HepG2 (cell line): ENCODE measurements at regions not wholly inside any gene's neighbourhood (a gene's known extent, or its start where the extent isn't known, plus 50 kb on each side); places are given as distances from the start of the nearest gene placed in this dataset.

ENCODE experiments used
- ATAC-seq: fragments of 200-7000 bp; cut with Tn5 transposase; 3 replicates; pipeline ENCODE4 v1.9.1; 2020; ENCODE audit warnings: mild to moderate bottlenecking, moderate library complexity
- BruUV-seq: library from RNA; stranded (reverse); fragments of 400-500 nt; replicated peaks from 2 replicates; lab custom pipeline; 2021; lab: Mats Ljungman, UMichigan
- CTCF ChIA-PET: fragments of 300-600 bp; formaldehyde crosslinking; extraction: SDS; loops from one replicate; lab custom pipeline; 2021; ENCODE audit warnings: low total read pairs, inconsistent platforms, low intra/inter-chr PET ratio; lab: Yijun Ruan, JAX
- POLR2A ChIA-PET: fragments of 350-600 bp; sonication (Branson Sonifier 250); formaldehyde crosslinking; loops from one replicate; lab custom pipeline; 2020; ENCODE audit warnings: antibody characterized with exemption, inconsistent platforms; lab: Yijun Ruan, JAX
- DNase-seq: peaks from one replicate; pipeline ENCODE4 v3.0.0-alpha.2; 2015; ENCODE audit warnings: low spot score
- FAIRE-seq: peaks from 3 replicates; lab custom pipeline; 2011; peaks lifted over from hg19 to GRCh38; lab: Jason Lieb, UNC
- H2AFZ ChIP-seq: one replicate; pipeline ENCODE4 v1.6.1; 2011; ENCODE audit warnings: low read length, inconsistent platforms
- H3K27ac ChIP-seq: fragments of 300-600 bp; 3 replicates; pipeline ENCODE4 v1.8.0; 2011; ENCODE audit warnings: mixed run types, mild to moderate bottlenecking, mixed read lengths, low read length, inconsistent platforms; ENCODE audit not compliant: insufficient read depth; ENCODE audit errors: extremely low read length
- H3K27me3 ChIP-seq, 2 experiments: fragments of 200-600 bp in 1 of 2; 2 replicates in 1 of 2; 3 replicates in 1 of 2; pipeline versions ENCODE4 v1.6.0 to v1.8.0; 2011; ENCODE audit warnings: low read length in 2 of 2, mild to moderate bottlenecking in 2 of 2, moderate library complexity in 2 of 2, inconsistent platforms in 1 of 2; ENCODE audit not compliant: insufficient read depth in 2 of 2, control insufficient read depth in 1 of 2
- H3K36me3 ChIP-seq, 2 experiments: fragments of 200-600 bp in 1 of 2; replicated peaks in 1 of 2; 2 replicates in 1 of 2; 3 replicates in 1 of 2; pipeline versions ENCODE4 v1.5.1 to v1.8.0; 2011; ENCODE audit warnings: low read length in 2 of 2, inconsistent platforms in 1 of 2; ENCODE audit not compliant: insufficient read depth in 2 of 2, control insufficient read depth in 1 of 2
- H3K4me1 ChIP-seq: 2 replicates; pipeline ENCODE4 v1.5.1; 2012; ENCODE audit warnings: low read length, inconsistent platforms; ENCODE audit not compliant: insufficient read depth
- H3K4me2 ChIP-seq: 2 replicates; pipeline ENCODE4 v1.6.0; 2011; ENCODE audit warnings: low read depth, low read length, inconsistent platforms
- H3K4me3 ChIP-seq, 3 experiments: fragments of 200-600 bp in 1 of 3; sonication (generic), shearing (Covaris generic) in 1 of 3; replicated peaks in 1 of 3; 2 replicates each; pipeline ENCODE4 v1.5.1; 2011 to 2016; ENCODE audit warnings: low read length in 3 of 3, inconsistent platforms in 2 of 3, low read depth in 2 of 3, mild to moderate bottlenecking in 2 of 3, control low read depth in 1 of 3, mixed read lengths in 1 of 3; ENCODE audit not compliant: insufficient read depth in 1 of 3
- H3K79me2 ChIP-seq: one replicate; pipeline ENCODE4 v1.6.1; 2011; ENCODE audit warnings: low read length, inconsistent platforms; ENCODE audit not compliant: insufficient read depth
- H3K9ac ChIP-seq: 2 replicates; pipeline ENCODE4 v1.6.0; 2011; ENCODE audit warnings: mild to moderate bottlenecking, low read depth, low read length, inconsistent platforms; ENCODE audit not compliant: insufficient read depth
- H3K9me3 ChIP-seq: 2 replicates; pipeline ENCODE4 v1.5.1; 2012; ENCODE audit warnings: mild to moderate bottlenecking, low read length
- H4K20me1 ChIP-seq: 2 replicates; pipeline ENCODE4 v1.6.0; 2011; ENCODE audit warnings: inconsistent platforms, mild to moderate bottlenecking, low read length, moderate library complexity; ENCODE audit not compliant: insufficient read depth
- CEBPB ChIP-seq: IDR thresholded peaks from 2 replicates; pipeline ENCODE4 v1.6.1; 2011; ENCODE audit warnings: low read depth, low read length, improper control_type of control experiment, borderline replicate concordance
- FOXO1 ChIP-seq: sonication (generic); formaldehyde crosslinking; IDR thresholded peaks from 2 replicates; pipeline ENCODE4 v1.4.0; 2020; ENCODE audit warnings: missing genetic modification reagents
- KIAA2018 ChIP-seq: sonication (generic); formaldehyde crosslinking; IDR thresholded peaks from 2 replicates; pipeline ENCODE4 v1.5.0; 2020; ENCODE audit warnings: mild to moderate bottlenecking, missing genetic modification reagents, borderline replicate concordance
- MAFF ChIP-seq: IDR thresholded peaks from 2 replicates; pipeline ENCODE4 v1.6.1; 2011; ENCODE audit warnings: low read depth, low read length, improper control_type of control experiment
- MAFG ChIP-seq: sonication (generic); formaldehyde crosslinking; IDR thresholded peaks from 2 replicates; pipeline ENCODE4 v1.5.1; 2020; ENCODE audit warnings: mild to moderate bottlenecking, missing genetic modification reagents
- MAFK ChIP-seq, 2 experiments: IDR thresholded peaks in 1 of 2; conservative IDR thresholded peaks in 1 of 2; 2 replicates each; pipeline ENCODE4 v1.6.1; 2011; ENCODE audit warnings: improper control_type of control experiment in 2 of 2, low read length in 2 of 2
- YEATS2 ChIP-seq: sonication (generic); formaldehyde crosslinking; IDR thresholded peaks from 2 replicates; pipeline ENCODE4 v1.4.0; 2020; ENCODE audit warnings: missing genetic modification reagents, borderline replicate concordance
- ZNF766 ChIP-seq: sonication (generic); formaldehyde crosslinking; IDR thresholded peaks from 2 replicates; pipeline ENCODE4 v1.5.0; 2020; ENCODE audit warnings: missing genetic modification reagents, borderline replicate concordance
- WGBS: methylation state at CpG from one replicate; pipeline ENCODE4 v1.1.6; 2017; ENCODE audit warnings: low lambda C conversion rate; 5-methylcytosine and 5-hydroxymethylcytosine counted together
- in situ Hi-C: cut with HindIII; loops from 2 replicates; pipeline ENCODE4 v1.10.0; 2017; ENCODE audit warnings: low pct_unique_long_range_greater_than_20kb; ENCODE audit not compliant: extremely low pct_ligation_motif_present
- intact Hi-C: fragments of 100-400 bp; cut with micrococcal nuclease; formaldehyde crosslinking; loops from one replicate; pipeline ENCODE4 v1.10.0; 2022; ENCODE audit not compliant: unreplicated experiment

DNA sequence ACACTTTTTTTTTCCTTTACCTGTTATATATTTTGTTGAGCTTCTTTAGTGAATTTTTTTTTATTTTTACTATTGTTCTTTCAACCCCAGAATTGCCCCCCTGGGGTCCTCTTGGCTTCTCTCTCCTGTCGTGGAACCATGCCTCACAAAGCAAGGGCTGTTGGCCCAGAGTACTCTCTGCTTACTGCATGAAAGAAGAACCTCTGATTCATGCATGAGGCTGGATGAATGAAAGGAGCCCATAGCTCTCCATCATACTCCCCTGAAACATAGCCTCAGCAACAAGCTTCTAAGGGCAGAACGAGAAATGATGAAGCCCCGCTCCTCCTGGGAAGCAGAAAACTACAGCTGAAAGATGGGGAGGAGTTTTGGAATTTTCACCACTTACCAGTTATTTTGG lies 1441.0 kb downstream of the BRINP3 start:
- no peak for TF ChIP-seq ZNF766 (CRISPR knock-in tag)
- Histone ChIP-seq H4K20me1 (no peaks in the 10 kb centered on the region), H3K79me2 (no peaks in the 10 kb centered on the region), H3K27me3 (no peaks in the 10 kb centered on the region), H3K9me3 (no peaks in the 10 kb centered on the region), H3K36me3 (no peaks in the 10 kb centered on the region), H3K4me2 (no peak overlapping the region), H3K4me3 (no peak overlapping the region), H3K9ac (no peak overlapping the region), H2AFZ (no peak overlapping the region), H3K27ac (no peak overlapping the region), H3K4me1 (no peaks in the 10 kb centered on the region)
- intact Hi-C loops (no loop called here), in situ Hi-C loops (no loop called here)
- POLR2A ChIA-PET, result no interaction called here
- ATAC-seq (no peak), DNase-seq (no peak), FAIRE-seq (no peak)
- BruUV-seq, result no TSS peak
- WGBS, result 5% methylated on average over 3 of the region's 3 CpGs
- CTCF ChIA-PET, result no interaction called here

DNA sequence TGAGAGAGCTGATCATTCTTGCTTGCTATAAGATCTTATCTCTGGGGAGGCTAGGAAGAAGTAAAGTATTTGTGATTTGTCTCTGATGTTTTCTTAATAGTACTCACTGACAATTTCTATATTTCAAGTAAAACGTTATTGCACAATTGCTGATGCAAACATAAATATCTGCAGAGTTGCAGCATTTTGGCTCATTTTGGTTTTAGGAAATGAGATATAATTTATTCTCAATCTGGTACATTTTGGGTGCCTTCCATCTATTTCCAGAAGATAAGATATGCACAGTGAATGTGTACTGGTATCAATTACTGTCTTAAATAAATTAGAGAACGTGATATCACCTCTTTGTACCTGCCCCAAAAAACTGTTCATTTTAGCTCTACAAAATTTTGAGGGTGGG lies 1431.5 kb downstream of the BRINP3 start:
- no peak for FAIRE-seq
- DNase-seq, result no peak
- Histone ChIP-seq H3K9ac (no peak overlapping the region), H2AFZ (no peak overlapping the region)
- in situ Hi-C loops, result no loop called here
- no TSS peak for BruUV-seq
- TF ChIP-seq KIAA2018 (CRISPR knock-in tag), result no peak
- TF ChIP-seq MAFK (conservative IDR thresholded peaks at IDR 0.05 in 1 of 2, IDR thresholded peaks at IDR 0.05 in 1 of 2; ENCODE audit: low read length in 2 of 2), result peak in 1 of 2 experiments; percentile 20; a peak in 1 of 4 replicates
- no peak for TF ChIP-seq YEATS2 (CRISPR knock-in tag)
- 0 out of 2 replicates have a peak, but pooled peaks have one; percentile 21 for TF ChIP-seq CEBPB
- no peak for TF ChIP-seq MAFG
- 0 out of 2 replicates have a peak, but pooled peaks have one; percentile 12 for TF ChIP-seq MAFF
- no peak for TF ChIP-seq FOXO1
- TF ChIP-seq, all 625 proteins: peak for 3
- Histone ChIP-seq H4K20me1 (no peaks in the 10 kb centered on the region), H3K27me3 (no peaks in the 10 kb centered on the region), H3K4me2 (no peak overlapping the region), H3K9me3 (no peaks in the 10 kb centered on the region), H3K27ac (no peak overlapping the region), H3K4me1 (no peaks in the 10 kb centered on the region), H3K79me2 (no peaks in the 10 kb centered on the region), H3K36me3 (no peaks in the 10 kb centered on the region), H3K4me3 (no peak overlapping the region)
- no peak for ATAC-seq
- ChIA-PET CTCF (no interaction called here), POLR2A (no interaction called here)
- intact Hi-C loops, result no loop called here
- WGBS, result 2% methylated on average over 2 of the region's 2 CpGs
